Activated T-cell treated with anti-CD3 and anti-CD28 coated beads for 1 hour (primary cell): ENCODE measurements at regions not wholly inside any gene's neighbourhood (a gene's known extent, or its start where the extent isn't known, plus 50 kb on each side); places are given as distances from the start of the nearest gene placed in this dataset.

ENCODE experiments used
- DNase-seq: peaks from one replicate; pipeline ENCODE4 v3.0.0-alpha.2; 2020; ENCODE audit warnings: low read depth

DNA sequence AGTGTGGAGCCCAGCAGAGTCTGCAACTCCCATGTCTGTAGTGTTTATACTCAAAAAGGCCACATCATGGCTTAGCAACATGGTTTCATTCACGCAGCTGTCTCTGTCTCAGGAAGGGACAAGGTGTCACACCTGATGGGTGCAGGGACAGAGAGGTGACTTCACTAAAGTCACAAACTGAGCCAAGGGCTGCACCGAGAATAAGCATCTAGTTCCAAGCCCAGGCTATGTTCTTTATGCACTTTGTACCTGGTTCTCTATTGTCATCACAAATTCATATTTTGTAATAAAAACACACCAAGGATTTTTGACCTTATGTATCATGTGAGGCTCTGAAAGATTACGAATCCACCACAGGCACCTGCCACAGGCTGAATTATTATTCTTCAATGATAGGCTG lies 64.9 kb upstream of the STK32A start:
- no peak for DNase-seq

DNA sequence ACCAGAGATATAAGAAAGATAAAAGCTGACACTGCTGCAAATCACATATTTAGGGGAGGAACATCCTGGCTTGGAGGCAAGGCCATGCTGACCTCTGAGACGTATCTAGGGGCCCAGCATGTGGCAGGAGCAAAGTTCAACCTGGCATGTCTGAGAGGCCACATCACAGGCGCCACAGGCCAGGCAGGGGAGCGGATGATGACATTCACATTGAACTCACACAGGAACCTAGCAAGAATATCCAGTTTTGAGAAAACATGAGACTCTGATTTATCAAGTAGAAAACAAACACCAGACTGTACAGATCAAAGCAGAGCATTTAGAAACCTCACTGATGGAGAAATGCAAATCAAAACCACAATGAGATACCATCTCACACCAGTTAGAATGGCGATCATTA lies 64.2 kb upstream of the STK32A start:
- no peak for DNase-seq

DNA sequence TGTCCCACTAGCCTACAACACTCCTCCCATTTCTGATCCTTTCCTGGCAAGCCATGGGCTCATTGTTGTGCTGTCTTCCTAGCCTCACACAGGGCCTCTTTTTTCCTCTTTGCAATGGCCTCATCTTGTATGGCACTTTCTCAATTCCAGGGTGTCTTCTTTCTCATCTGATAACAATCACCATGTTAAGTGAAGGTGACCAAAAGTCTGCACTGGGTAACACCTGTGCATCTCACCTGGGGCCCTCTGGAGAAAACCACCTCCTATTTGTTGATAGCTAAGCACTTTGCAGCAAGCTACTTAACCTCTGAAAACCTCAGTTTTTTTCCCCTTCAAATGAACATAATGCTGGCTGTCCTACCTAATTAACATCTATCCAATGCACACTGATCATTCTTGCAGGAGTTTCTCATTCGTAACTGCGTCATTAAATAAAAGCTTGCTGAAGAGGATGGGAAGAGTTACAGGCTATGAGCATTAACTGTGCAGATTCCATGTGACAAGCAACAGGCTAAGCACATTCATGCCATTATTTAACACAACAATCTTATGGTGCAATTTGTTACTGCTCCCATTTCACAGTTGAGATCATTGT lies 60.1 kb upstream of the STK32A start:
- DNase-seq = no peak

DNA sequence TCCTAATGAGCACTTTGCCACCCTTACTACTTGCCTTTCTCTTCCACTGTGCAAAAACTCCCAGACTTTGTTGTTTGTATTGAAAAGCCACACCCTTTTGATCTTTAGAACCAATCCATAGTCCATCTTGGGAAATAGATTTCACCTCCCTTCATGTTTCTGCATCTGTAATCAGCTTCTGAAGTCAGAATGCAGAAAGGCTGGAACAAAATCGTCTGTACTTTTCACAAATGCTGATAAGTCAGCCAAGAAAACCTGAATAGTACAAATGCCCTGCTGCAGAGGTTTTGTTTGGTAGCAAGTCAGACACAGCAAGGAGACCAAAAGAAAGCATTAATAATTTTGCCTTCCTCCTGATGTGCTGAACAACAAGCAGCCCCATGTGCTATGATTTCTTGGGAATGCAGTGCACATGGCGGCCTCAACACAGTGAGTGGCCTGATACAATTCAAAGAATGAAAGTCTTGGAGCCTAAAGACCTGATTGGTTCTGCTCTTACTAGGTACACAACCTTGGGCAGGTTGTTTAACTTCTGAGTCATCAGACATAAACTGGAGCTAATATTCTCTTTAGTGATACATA lies 59.2 kb upstream of the STK32A start:
- no peak for DNase-seq

DNA sequence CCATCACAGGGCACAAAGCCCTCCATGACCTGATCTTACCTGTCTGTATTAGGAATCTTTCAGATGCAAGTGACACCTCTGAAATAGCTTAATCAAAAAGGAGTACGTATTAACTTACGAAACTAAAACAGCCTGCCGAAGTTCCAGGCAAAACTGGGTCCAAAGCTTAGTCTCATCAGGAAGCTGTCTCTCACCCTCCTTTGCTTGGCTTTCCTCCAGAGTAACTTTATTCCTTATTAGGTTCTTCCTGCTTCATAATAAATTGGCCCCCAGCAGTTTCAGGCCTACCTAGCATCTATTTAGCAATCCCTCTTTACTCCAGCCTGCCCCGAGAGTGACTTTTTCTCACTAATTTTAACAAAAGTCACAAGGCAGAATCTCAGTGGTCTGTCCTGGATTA lies 58.4 kb upstream of the STK32A start:
- DNase-seq = no peak

DNA sequence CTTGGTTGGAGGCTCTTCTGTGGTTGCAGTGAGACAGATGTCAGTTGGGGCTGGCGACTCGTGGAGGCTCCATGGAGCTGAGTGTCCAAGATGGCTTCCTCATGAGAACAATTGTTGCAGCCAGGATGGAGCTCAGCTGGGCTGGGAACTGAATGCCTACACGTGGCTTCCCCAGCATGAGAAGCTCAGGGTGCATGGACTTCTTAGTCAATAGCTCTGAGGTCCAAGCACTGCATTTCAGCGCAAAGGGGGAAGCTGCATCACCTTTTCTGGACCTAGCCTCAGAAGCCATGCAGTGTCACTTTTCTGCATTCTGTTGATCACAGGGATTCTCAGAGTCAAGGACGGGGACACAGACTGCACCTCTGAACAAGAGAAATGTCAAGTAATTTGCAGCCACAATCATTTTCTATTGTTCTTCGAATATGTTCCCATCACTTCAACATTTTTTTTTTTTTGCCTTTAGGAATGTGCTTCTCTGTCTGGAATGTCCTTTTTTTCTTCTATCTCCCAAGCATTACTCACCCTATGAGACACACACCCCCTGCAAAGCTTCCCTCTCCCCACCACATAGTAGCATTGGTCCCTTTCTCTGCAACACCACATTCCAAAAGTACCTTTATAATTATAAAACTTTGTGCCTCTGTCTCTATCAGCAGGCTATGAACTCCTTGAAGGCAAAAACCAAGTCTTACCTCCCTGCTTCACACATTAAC lies 57.5 kb upstream of the STK32A start:
- no peak for DNase-seq

DNA sequence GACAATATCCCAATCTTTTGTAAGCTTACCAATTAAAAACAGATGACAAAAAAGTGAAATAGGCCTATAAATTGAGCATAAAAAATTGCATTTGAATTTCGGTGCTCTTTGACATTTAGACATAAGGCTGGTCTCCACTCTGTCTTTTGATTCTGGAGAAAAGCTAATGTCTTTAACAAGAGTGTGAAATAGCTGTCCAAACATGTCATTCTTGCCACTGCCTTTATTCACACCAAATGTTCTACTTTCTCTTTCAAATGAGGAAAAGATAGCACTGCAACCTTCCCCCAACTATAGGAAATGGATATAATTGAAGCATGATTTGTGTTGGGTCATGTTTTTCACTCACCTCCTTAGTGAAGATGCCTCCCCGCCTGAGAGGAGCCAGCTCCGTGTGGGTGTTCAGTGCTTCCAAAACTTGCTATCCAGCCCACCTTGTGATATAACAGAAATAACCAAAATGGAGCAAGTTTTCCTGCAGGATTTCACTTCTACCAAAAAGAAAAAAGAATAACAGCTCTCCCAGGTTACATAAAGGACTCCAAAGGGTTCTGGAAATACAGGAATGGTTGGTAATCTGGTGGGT lies 55.2 kb upstream of the STK32A start:
- no peak for DNase-seq

DNA sequence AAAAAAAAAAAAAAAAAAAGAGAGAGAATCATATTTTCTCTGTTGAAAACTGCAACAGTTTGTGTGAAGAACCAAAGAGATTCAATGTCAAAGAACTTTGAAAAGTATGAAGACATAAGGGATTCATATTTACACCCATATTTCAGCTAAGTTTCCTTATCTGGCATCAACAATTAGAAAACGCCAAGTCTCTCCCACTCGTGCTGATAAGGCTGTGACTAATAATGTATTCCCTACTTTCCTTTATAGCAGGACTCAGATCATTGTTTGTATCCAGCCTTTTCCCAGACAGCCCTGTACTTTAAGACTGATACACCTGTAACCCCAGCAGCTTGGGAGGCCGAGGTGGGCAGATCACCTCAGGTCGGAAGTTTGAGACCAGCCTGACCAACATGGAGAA lies 54.1 kb upstream of the STK32A start:
- DNase-seq = no peak
